Globus pallidus (tissue), 1 donor: ENCODE measurements at regions not wholly inside any gene's neighbourhood (a gene's known extent, or its start where the extent isn't known, plus 50 kb on each side); places are given as distances from the start of the nearest gene placed in this dataset.
"Not testable (repeated sequence)": the region's sequence is repeated elsewhere in the genome, so short reads cannot be mapped to it uniquely, and the experiment has no call there.

ENCODE experiments used
- DNase-seq: peaks from one replicate; pipeline ENCODE4 v3.0.0-alpha.2; 2015; ENCODE audit warnings: low spot score

DNA sequence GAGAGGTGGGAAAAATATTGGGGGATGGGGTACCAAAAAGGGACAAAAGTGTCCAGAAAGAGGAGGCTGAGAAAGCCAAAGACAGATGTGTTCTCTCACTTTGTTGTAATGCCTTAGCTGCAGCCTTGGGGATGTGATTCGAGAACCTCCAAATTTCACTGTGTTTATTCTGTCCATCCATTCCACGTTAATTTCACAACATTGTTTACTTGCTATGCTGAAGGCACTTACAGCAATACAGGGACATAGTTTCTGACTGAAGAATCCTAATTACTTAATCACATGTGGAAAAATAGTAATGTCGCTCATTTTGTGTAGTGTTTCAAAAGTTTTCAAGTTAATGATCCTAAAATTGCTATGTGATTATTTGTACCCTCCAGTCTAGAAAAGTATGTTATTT lies 146.2 kb upstream of the SLC38A2 start:
- DNase-seq, result no peak

- no peak for DNase-seq
Observed at GRCh38 chr12:46518169-46518568, 145.6 kb upstream of the SLC38A2 start.

DNA sequence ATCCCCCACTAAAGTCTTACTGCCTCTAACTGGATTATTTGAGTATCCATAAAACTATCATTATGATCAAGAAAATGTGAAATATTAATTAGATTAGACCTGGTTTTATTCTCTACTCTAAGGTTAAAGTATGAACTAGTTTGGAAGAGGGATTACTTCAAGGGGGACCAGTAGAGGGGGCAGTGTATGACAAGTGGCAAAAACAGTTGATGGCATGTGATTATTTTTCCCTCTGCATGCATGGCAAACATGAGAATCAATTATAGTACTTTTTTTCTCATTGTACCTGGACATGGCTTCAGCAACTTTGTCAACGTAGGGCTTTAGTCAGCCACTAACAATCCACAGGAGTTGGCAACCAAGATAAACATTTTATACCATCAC lies 145.0 kb upstream of the SLC38A2 start:
- no peak for DNase-seq

GRCh38 chr12:46516933-46517578 lies 144.5 kb upstream of the SLC38A2 start:
- no peak for DNase-seq

- DNase-seq, result no peak
Observed at GRCh38 chr12:46516238-46516932, 143.8 kb upstream of the SLC38A2 start.

DNA sequence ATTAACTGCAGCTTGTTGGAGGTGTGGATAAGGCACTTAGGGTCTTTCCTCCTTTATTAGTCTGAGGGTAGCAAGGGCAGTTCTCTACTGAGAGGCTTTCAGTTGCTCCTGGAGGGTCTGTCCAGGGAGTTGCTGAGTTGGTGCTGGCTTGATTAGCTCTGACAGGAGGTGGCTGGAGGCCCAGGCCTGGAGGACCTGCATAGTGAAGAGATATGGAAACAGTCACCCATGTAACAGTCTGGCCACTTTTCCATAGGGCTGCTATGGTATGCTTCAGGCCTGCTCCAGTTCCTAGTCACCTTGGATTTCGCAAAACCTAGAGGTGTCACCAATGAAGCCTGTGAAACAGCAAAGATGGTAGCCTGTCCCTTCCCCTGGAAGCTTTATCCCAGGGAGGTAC lies 143.3 kb upstream of the SLC38A2 start:
- DNase-seq, result no peak

DNA sequence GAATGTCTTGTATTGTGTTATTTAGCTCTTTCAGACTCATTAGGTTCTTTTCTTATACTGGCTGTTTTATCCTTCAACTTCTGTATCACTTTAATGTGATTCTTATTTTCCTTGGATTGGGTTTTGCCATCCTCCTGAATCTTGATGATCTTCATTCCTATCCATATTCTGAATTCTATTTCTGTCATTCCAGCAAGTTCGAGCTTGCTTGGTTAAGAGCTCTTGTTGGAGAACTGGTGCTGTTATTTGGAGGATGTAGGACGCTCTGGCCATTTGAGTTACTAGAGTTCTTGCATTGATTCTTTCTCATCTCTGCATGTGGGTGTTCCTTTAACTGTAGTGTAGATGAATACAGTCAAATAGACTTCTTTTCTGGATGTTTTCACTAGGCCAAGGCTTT lies 142.3 kb upstream of the SLC38A2 start:
- DNase-seq, result no peak

GRCh38 chr12:46510257-46510656 lies 137.7 kb upstream of the SLC38A2 start:
- not testable (repeated sequence) for DNase-seq

DNA sequence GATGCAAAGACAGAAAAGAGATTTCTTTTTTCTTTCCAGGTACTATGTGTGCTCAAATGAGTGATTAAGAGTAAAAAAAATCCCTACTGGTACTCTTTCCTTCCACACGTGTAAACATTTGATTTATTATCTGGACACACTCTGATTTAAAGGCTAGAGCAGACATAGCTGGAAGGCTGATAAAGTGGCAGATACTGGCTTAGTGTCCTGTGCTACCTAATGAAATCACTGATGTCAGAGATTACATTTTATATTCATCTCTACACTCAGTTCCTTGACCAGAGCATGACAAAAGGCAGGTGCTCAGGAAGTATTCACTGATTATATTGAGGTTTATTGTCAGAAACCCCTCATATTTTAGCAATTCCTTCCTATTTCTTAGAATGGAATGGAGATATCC lies 136.6 kb upstream of the SLC38A2 start:
- no peak for DNase-seq

- DNase-seq, result no peak
Observed at GRCh38 chr12:46508651-46509050, 136.1 kb upstream of the SLC38A2 start.

- no peak for DNase-seq
Observed at GRCh38 chr12:46507766-46508165, 135.2 kb upstream of the SLC38A2 start.

DNA sequence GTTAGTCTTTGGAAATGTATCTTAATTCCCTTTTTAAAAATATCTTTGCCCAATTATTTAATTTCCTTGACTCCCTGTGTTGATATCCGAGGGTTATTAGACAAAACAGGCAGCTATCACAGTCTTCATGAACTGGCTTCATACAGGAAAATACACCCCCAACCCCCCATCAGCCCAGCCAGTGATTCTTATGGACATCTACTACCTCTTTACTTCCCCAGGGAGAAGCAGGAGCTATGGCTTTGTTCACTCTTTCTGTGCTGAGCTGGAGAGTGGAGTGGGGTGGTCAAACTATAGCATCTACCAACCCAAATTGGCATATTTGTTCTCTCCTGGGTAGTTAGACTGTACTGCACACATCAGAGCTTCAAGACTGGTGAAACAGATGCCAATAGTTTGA lies 134.4 kb upstream of the SLC38A2 start:
- DNase-seq, result no peak

DNA sequence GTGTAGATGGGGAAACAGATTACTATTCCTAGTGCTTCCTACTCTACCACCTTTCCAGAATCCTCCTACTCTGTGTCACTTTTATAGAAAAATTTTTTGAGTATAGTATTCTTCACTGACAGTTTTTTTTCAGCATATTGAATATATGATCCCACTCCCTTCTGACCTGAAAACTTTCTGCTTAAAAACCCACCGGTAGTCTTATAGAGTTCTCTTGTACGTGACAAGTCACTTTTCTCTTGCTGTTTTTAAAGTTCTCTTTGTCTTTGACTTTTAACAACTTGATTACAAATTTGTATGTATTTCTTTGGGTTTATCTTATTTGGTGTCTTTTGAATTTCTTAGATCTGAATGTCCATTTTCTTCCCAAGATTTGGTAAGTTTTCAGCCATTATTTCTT lies 133.6 kb upstream of the SLC38A2 start:
- DNase-seq, result no peak

DNA sequence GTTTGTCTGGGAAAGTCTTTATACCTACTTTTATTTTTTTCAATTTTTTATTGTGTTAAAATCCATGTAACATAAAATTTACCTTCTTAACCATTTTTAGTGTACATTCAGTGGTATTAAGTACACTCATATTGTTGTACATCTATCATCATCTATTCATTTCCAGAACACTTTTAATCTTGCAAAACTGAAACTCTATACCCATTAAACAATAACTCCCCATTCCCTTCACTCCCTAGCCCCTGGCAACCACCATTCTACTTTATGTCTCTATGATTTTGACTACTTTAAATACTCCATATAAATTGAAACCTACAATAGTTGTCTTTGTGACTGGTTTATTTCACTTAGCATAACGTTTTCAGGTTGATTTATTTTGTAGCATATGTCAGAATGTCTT lies 131.9 kb upstream of the SLC38A2 start:
- DNase-seq, result no peak

DNA sequence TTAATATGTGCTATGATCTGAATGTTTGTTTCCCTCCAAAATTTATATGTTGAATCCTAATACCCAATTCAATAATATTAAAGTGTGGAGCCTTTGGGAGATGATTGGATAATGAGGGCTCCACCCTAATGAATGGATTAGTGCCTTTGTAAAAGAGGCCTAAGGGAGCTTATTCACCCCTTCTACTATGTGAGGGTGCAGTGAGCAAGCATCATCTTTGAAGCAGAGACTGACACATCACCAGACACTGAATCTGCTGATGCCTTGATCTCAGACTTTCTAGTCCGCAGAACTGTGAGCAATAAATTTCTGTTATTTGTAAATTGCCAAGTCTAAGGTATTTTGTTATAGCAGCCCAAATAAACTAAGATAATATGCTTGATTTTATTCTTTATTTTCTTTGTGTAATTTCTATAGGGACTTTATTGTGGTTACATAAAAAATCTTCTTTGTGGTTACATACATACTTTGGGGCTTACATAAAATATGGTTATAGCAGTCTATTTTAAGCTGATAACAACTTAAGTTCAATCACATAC lies 131.1 kb upstream of the SLC38A2 start:
- DNase-seq, result no peak

DNA sequence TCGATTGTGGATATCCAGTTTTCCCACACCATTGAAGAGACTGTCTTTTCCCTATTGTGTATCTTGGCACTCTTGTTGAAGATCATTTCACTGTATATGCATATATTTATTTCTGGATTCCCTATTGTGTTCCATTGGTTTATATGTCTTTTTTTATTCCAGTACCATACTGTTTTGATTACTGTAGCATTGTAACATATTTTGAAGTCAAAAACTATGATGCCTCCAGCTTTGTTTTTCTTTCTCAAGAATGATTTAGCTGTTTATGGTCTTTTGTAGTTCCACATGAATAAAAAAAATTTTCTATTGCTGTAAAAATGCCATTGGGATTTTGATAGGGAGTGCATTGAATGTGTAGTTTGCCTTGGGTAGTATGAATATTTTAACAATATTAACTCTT lies 128.1 kb upstream of the SLC38A2 start:
- no peak for DNase-seq

DNA sequence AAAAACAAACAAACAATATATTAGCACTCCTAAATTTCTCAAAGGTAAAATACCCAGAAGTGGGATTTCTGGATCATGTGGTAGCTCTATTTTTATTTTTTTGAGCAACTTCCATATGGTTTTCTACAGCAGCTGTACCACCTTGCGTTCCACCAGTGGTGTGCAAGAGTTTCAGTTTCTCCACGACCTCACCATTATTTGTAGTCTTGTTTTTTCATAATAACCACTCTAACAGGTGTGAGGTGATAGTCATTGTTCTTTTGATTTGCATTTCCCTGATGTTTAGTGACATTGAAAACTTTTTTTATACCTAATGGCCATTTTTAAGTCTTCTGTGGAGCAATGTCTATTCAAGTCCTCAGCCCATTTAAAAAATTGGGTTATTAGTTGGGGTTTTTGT lies 127.3 kb upstream of the SLC38A2 start:
- DNase-seq, result no peak

DNA sequence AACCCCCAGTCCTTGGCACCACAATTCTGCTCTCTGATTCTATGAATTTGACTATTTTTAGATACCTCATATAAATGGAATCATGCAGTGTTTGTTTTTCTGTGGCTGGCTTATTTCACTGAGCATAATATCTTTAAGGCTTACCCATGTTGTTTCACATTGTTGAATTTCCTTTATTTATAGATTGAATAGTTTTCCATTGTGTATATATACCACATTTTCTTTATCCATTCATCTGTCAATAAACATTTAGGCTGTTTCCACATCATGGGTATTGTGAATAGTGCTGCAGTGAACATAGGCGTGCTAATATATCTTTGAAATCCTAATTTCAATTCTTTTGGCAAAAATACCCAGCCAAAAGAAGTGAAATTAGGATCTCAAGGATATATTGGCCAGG lies 126.7 kb upstream of the SLC38A2 start:
- DNase-seq, result no peak

GRCh38 chr12:46497739-46498138 lies 125.2 kb upstream of the SLC38A2 start:
- DNase-seq, result no peak

- DNase-seq, result no peak
Observed at GRCh38 chr12:46494424-46494823, 121.9 kb upstream of the SLC38A2 start.

GRCh38 chr12:46493834-46494181 lies 121.2 kb upstream of the SLC38A2 start:
- no peak for DNase-seq

DNA sequence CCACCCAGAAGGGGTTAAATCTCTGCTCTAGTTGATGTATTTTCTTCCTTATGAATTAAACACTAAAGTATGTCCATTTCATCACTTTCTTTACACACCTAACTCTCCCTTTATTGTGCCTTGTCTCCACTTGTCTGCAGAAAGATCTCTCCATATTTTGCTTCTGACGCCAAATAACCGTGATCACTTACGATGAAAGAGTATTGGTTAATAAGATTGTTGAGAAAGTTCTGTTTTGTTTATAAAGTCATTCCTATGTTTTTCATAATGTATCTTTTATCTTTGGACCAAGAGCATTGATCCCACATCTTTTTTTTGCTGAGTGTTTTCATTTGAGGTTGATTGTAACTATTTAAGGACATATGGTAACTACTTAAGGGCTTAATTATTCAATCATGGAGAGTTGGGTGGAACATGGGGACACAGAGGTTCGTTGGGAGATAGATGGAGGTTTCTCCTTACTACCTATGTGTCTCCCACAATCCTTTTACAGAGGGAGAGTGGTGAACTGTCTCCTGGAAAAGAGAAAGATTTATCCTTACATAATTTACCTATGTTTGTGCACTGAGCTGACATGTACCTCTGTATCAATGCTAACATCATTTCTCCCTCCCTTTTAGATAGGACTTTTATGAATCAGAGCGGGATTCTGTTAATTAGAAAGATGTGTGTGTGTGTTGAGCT lies 120.7 kb upstream of the SLC38A2 start:
- no peak for DNase-seq

GRCh38 chr12:46492471-46493085 lies 120.0 kb upstream of the SLC38A2 start:
- DNase-seq, result no peak
